AG20443 (cell line): ENCODE measurements at regions not wholly inside any gene's neighbourhood (a gene's known extent, or its start where the extent isn't known, plus 50 kb on each side); places are given as distances from the start of the nearest gene placed in this dataset.

Source experiments
- DNase-seq: peaks from one replicate; pipeline ENCODE4 v3.0.0; 2012; ENCODE audit warnings: low spot score, mixed read lengths

GRCh38 chr1:118717893-118718292 is 270.2 kb downstream of the TBX15 start:
- DNase-seq, result no peak

- DNase-seq, result no peak
Observed at GRCh38 chr1:118716775-118717174, 271.4 kb downstream of the TBX15 start.

GRCh38 chr1:118711356-118711755 is 276.8 kb downstream of the TBX15 start:
- DNase-seq, result no peak

- no peak for DNase-seq
Observed at GRCh38 chr1:118698911-118699310, 289.2 kb downstream of the TBX15 start.

- no peak for DNase-seq
Observed at GRCh38 chr1:118692143-118692542, 296.0 kb downstream of the TBX15 start.

GRCh38 chr1:118688891-118689290 is 299.3 kb downstream of the TBX15 start:
- no peak for DNase-seq

- DNase-seq, result no peak
Observed at GRCh38 chr1:118661769-118662320, 326.3 kb downstream of the TBX15 start.

GRCh38 chr1:118660769-118661168 is 327.4 kb downstream of the TBX15 start:
- DNase-seq, result no peak

- DNase-seq, result no peak
Observed at GRCh38 chr1:118659646-118660045, 328.5 kb downstream of the TBX15 start.

GRCh38 chr1:118650107-118650807 is 337.9 kb downstream of the TBX15 start:
- no peak for DNase-seq

GRCh38 chr1:118649369-118650106 is 338.6 kb downstream of the TBX15 start:
- DNase-seq, result no peak

GRCh38 chr1:118636004-118636403 is 352.1 kb downstream of the TBX15 start:
- DNase-seq, result no peak

- DNase-seq, result no peak
Observed at GRCh38 chr1:118627435-118627834, 360.7 kb downstream of the TBX15 start.

GRCh38 chr1:118621839-118622238 is 366.3 kb downstream of the TBX15 start:
- DNase-seq, result no peak

- no peak for DNase-seq
Observed at GRCh38 chr1:118618618-118619340, 369.4 kb downstream of the TBX15 start.

GRCh38 chr1:118617916-118618315 is 370.2 kb downstream of the TBX15 start:
- no peak for DNase-seq

- DNase-seq, result no peak
Observed at GRCh38 chr1:118615066-118615465, 373.1 kb downstream of the TBX15 start.

- no peak for DNase-seq
Observed at GRCh38 chr1:118589238-118589846, 398.8 kb downstream of the TBX15 start.

- no peak for DNase-seq
Observed at GRCh38 chr1:118588566-118588965, 399.6 kb downstream of the TBX15 start.

GRCh38 chr1:118578276-118578675 is 393.2 kb upstream of the SPAG17 start:
- DNase-seq, result no peak

- no peak for DNase-seq
Observed at GRCh38 chr1:118575060-118575459, 390.0 kb upstream of the SPAG17 start.
